OCI-LY3 (cell line): ENCODE measurements at regions not wholly inside any gene's neighbourhood (a gene's known extent, or its start where the extent isn't known, plus 50 kb on each side); places are given as distances from the start of the nearest gene placed in this dataset.

ENCODE experiments used
- H2AFZ ChIP-seq: fragments of 200-600, 300-600 bp; shearing (Covaris generic); 2 replicates; pipeline ENCODE4 v1.6.0; 2014; ENCODE audit warnings: antibody characterized with exemption, low read depth, low read length
- H3K27ac ChIP-seq: fragments of 200-600, 300-600 bp; sonication (generic); 2 replicates; pipeline ENCODE4 v1.5.1; 2014; ENCODE audit warnings: mild to moderate bottlenecking, low read length, moderate library complexity, mixed read lengths
- H3K27me3 ChIP-seq: fragments of 200-600, 300-600 bp; sonication (generic); 2 replicates; pipeline ENCODE4 v1.6.1; 2014; ENCODE audit warnings: low read depth, low read length, mixed read lengths
- H3K36me3 ChIP-seq: fragments of 200-600, 300-600 bp; sonication (generic); replicated peaks from 2 replicates; pipeline ENCODE3; 2014; ENCODE audit warnings: low read depth, low read length, mixed read lengths
- H3K4me1 ChIP-seq: fragments of 300-600, 200-600 bp; sonication (generic); 2 replicates; pipeline ENCODE4 v1.6.1; 2014; ENCODE audit warnings: low read length, mixed read lengths
- H3K4me2 ChIP-seq: fragments of 200-600, 300-600 bp; sonication (generic); 2 replicates; pipeline ENCODE4 v1.6.1; 2014; ENCODE audit warnings: low read length, mixed read lengths
- H3K4me3 ChIP-seq: fragments of 300-600, 200-600 bp; sonication (generic); 2 replicates; pipeline ENCODE4 v1.5.1; 2014; ENCODE audit warnings: antibody characterized with exemption, mild to moderate bottlenecking, low read length, moderate library complexity
- H3K79me2 ChIP-seq: fragments of 300-600, 200-600 bp; shearing (Covaris generic); 2 replicates; pipeline ENCODE4 v1.6.1; 2014; ENCODE audit warnings: mild to moderate bottlenecking, low read length, mixed read lengths
- H3K9ac ChIP-seq: fragments of 300-600, 200-600 bp; shearing (Covaris generic); 2 replicates; pipeline ENCODE4 v1.6.0; 2014; ENCODE audit warnings: mild to moderate bottlenecking, low read length, moderate library complexity
- H3K9me3 ChIP-seq: fragments of 200-600, 300-600 bp; shearing (Covaris generic); 2 replicates; pipeline ENCODE4 v1.6.1; 2014; ENCODE audit warnings: low read length, mixed read lengths; ENCODE audit not compliant: insufficient read depth
- H4K20me1 ChIP-seq: fragments of 200-600, 300-600 bp; sonication (generic); 2 replicates; pipeline ENCODE4 v1.6.1; 2016; ENCODE audit warnings: low read length, mixed read lengths; ENCODE audit not compliant: insufficient read depth
- CTCF ChIP-seq: fragments of 200-600, 300-600 bp; sonication (generic); IDR thresholded peaks from 2 replicates; pipeline ENCODE4 v1.5.1; 2014; ENCODE audit warnings: antibody characterized with exemption, low read length, low read depth
- EZH2phosphoT487 ChIP-seq: fragments of 200-600 bp; shearing (Covaris generic); IDR thresholded peaks from 2 replicates; pipeline ENCODE4 v1.6.1; 2018; ENCODE audit warnings: antibody characterized with exemption, mixed run types, low read depth

GRCh38 chr3:147906285-147906684, 497.1 kb downstream of the ZIC1 start:
- H3K9me3 ChIP-seq = no peaks in the 10 kb centered on the region; the same call in 1 of the 2 replicates
- H3K27me3 ChIP-seq = no peaks in the 10 kb centered on the region
- no peak overlapping the region for H2AFZ ChIP-seq
- H3K27ac ChIP-seq = no peak overlapping the region
- no peak overlapping the region for H3K9ac ChIP-seq
- H3K4me1 ChIP-seq = peaks cover 12% of the 10 kb centered on the region
- no peaks in the 10 kb centered on the region for H4K20me1 ChIP-seq
- H3K36me3 ChIP-seq = no peaks in the 10 kb centered on the region
- TF ChIP-seq CTCF (no peak), EZH2phosphoT487 (no peak)
- no peaks in the 10 kb centered on the region for H3K79me2 ChIP-seq
- H3K4me3 ChIP-seq = no peak overlapping the region
- no peak overlapping the region for H3K4me2 ChIP-seq

GRCh38 chr3:147914532-147914931, 505.4 kb downstream of the ZIC1 start:
- H2AFZ ChIP-seq = 0 out of 2 replicates have a peak overlapping the region, but pooled peaks have one; percentile 25
- no peaks in the 10 kb centered on the region for H3K27me3 ChIP-seq
- H3K9me3 ChIP-seq = no peaks in the 10 kb centered on the region; the same call in 1 of the 2 replicates
- peaks cover 19% of the 10 kb centered on the region for H3K4me1 ChIP-seq
- peak overlapping the region; percentile 61 for H3K4me2 ChIP-seq
- 0 out of 2 replicates have a peak overlapping the region, but pooled peaks have one; percentile 5 for H3K9ac ChIP-seq
- H3K27ac ChIP-seq = peak overlapping the region; percentile 59
- no peaks in the 10 kb centered on the region for H3K36me3 ChIP-seq
- TF ChIP-seq CTCF (no peak), EZH2phosphoT487 (no peak)
- no peaks in the 10 kb centered on the region for H4K20me1 ChIP-seq
- no peaks in the 10 kb centered on the region for H3K79me2 ChIP-seq
- peak overlapping the region; percentile 51 for H3K4me3 ChIP-seq

GRCh38 chr3:147915057-147915456, 505.9 kb downstream of the ZIC1 start:
- H3K27me3 ChIP-seq = no peaks in the 10 kb centered on the region
- peak overlapping the region; percentile 61 for H3K4me2 ChIP-seq
- H4K20me1 ChIP-seq = no peaks in the 10 kb centered on the region
- H3K9me3 ChIP-seq = no peaks in the 10 kb centered on the region; the same call in 1 of the 2 replicates
- H3K36me3 ChIP-seq = no peaks in the 10 kb centered on the region
- no peaks in the 10 kb centered on the region for H3K79me2 ChIP-seq
- peak overlapping the region; percentile 51 for H3K4me3 ChIP-seq
- H3K27ac ChIP-seq = peak overlapping the region; percentile 59
- 0 out of 2 replicates have a peak overlapping the region, but pooled peaks have one; percentile 5 for H3K9ac ChIP-seq
- H2AFZ ChIP-seq = peak overlapping the region; percentile 25; the same call in 1 of the 2 replicates
- peaks cover 19% of the 10 kb centered on the region for H3K4me1 ChIP-seq
- TF ChIP-seq CTCF = no peak
- no peak for TF ChIP-seq EZH2phosphoT487

GRCh38 chr3:147919496-147919895, 510.3 kb downstream of the ZIC1 start:
- H2AFZ ChIP-seq = no peak overlapping the region

More at GRCh38 chr3:147919496-147919895, 510.3 kb downstream of the ZIC1 start:
- Histone ChIP-seq H3K79me2 (no peaks in the 10 kb centered on the region), H3K4me1 (peaks cover 11% of the 10 kb centered on the region), H4K20me1 (no peaks in the 10 kb centered on the region), H3K27ac (no peak overlapping the region), H3K4me3 (no peak overlapping the region), H3K27me3 (no peaks in the 10 kb centered on the region), H3K9me3 (no peaks in the 10 kb centered on the region), H3K36me3 (no peaks in the 10 kb centered on the region), H3K4me2 (no peak overlapping the region), H3K9ac (no peak overlapping the region)
- TF ChIP-seq CTCF = no peak
- no peak for TF ChIP-seq EZH2phosphoT487
